Neutrophil (primary cell): ENCODE measurements at regions not wholly inside any gene's neighbourhood (a gene's known extent, or its start where the extent isn't known, plus 50 kb on each side); places are given as distances from the start of the nearest gene placed in this dataset.

Source experiments
- H3K27ac ChIP-seq: fragments of 200-600 bp; sonication (generic); 2 replicates; pipeline ENCODE4 v1.5.1; 2016; ENCODE audit warnings: mild to moderate bottlenecking, moderate library complexity
- H3K27me3 ChIP-seq: fragments of 200-600 bp; sonication (generic); 2 replicates; pipeline ENCODE4 v1.6.0; 2016; ENCODE audit warnings: mild to moderate bottlenecking
- H3K36me3 ChIP-seq: fragments of 200-600 bp; sonication (generic); 2 replicates; pipeline ENCODE4 v1.5.1; 2017
- H3K4me1 ChIP-seq, 2 experiments: fragments of 200-600 bp in 1 of 2; sonication (generic) in 1 of 2; 1 replicate in 1 of 2; 2 replicates in 1 of 2; pipeline versions ENCODE4 v1.5.1 to v1.6.1; 2013 to 2016; ENCODE audit warnings: low read depth in 1 of 2, low read length in 1 of 2, mild to moderate bottlenecking in 1 of 2, moderate library complexity in 1 of 2; ENCODE audit not compliant: control insufficient read depth in 1 of 2, insufficient read depth in 1 of 2
- H3K4me3 ChIP-seq, 2 experiments: fragments of 200-600 bp in 1 of 2; sonication (generic) in 1 of 2; 1 replicate in 1 of 2; 2 replicates in 1 of 2; pipeline ENCODE4 v1.5.1; 2013 to 2016; ENCODE audit warnings: low read depth in 1 of 2, low read length in 1 of 2, mild to moderate bottlenecking in 1 of 2, moderate library complexity in 1 of 2
- H3K9me3 ChIP-seq: fragments of 200-600 bp; sonication (generic); 2 replicates; pipeline ENCODE4 v1.5.1; 2016
- TF ChIP-seq, protein P1 (sequence below): fragments of 200-600 bp; sonication (generic); IDR thresholded peaks from 2 replicates; pipeline ENCODE4 v1.5.1; 2016; ENCODE audit warnings: antibody characterized with exemption

DNA sequence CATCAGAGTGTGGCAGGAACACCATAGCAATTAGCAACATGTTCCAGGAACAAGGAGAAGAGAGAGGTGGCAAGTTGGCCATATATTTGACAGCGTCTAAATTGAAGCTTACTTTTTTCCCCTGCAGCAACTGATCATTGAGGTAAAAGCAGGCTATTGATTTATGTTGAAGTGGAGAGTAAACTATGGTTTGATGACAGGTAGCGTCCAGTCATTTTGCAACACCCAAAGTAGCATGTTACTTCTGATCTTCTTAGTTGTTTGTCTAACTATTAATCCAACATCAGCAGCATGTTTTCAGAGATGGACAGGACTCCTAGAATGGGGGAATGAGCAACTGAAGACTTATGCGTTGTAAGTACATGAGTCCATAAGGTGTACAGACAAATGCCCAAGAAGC, 225.8 kb downstream of the ZPLD1 start:
- Histone ChIP-seq H3K4me1 (no peaks in the 10 kb centered on the region), H3K27ac (no peak overlapping the region), H3K4me3 (no peak overlapping the region), H3K9me3 (no peaks in the 10 kb centered on the region), H3K27me3 (no peaks in the 10 kb centered on the region), H3K36me3 (no peaks in the 10 kb centered on the region)
- TF ChIP-seq, protein P1, sequence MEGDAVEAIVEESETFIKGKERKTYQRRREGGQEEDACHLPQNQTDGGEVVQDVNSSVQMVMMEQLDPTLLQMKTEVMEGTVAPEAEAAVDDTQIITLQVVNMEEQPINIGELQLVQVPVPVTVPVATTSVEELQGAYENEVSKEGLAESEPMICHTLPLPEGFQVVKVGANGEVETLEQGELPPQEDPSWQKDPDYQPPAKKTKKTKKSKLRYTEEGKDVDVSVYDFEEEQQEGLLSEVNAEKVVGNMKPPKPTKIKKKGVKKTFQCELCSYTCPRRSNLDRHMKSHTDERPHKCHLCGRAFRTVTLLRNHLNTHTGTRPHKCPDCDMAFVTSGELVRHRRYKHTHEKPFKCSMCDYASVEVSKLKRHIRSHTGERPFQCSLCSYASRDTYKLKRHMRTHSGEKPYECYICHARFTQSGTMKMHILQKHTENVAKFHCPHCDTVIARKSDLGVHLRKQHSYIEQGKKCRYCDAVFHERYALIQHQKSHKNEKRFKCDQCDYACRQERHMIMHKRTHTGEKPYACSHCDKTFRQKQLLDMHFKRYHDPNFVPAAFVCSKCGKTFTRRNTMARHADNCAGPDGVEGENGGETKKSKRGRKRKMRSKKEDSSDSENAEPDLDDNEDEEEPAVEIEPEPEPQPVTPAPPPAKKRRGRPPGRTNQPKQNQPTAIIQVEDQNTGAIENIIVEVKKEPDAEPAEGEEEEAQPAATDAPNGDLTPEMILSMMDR = no peak

DNA sequence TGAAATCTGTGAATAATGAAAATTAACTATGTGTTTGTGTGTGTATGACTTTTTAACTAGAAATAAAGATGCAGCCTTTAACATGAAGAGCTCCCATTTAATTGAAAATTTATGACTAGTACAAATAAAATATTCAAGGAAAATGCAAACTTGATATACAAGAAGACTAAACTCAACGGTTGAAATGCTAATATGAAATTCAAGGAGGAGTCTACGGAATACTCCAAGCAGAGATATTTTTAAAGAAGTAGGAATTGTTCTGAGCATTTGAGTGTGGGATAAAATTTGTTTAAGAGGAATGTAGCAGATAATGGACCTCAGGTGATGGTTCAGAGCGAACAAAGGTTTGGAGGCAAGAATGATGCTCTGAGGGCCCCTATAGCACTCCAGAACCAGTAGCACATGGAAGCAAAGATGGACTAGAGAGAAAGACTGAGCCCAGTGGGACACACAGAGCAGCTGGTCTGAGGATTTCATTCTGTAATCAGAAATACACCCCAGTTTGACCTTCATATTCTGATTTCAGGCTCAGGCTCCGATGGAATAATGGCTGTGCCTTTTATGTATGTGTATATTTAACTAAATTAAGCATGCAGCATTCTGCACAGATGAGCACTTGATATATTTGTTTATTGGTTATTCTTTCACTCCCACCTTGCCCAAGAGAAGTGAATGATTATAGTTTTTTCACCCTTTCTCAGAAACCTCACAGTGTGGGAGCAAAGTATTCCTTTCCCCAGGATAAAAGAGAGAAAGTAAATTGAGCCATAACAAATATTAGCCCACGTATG, 227.1 kb downstream of the ZPLD1 start:
- Histone ChIP-seq H3K4me3 (no peak overlapping the region), H3K36me3 (no peaks in the 10 kb centered on the region), H3K4me1 (no peaks in the 10 kb centered on the region), H3K9me3 (no peaks in the 10 kb centered on the region), H3K27ac (no peak overlapping the region), H3K27me3 (no peaks in the 10 kb centered on the region)
- TF ChIP-seq, protein P1 = no peak

DNA sequence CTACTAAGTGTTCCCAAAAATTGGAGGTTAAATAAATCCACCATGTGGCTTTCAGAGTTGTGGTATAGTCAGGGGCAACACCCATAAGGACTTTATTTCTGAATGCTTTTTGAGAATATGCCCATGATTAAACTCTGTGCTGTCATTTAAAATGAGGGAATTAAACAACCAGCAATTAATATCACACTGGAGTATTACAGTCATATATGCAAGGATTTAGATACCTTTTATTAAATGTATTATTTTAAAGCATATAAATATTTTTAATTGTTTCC, 227.6 kb downstream of the ZPLD1 start:
- Histone ChIP-seq H3K27me3 (no peaks in the 10 kb centered on the region), H3K36me3 (no peaks in the 10 kb centered on the region), H3K4me3 (no peak overlapping the region), H3K27ac (no peak overlapping the region), H3K9me3 (no peaks in the 10 kb centered on the region), H3K4me1 (no peaks in the 10 kb centered on the region)
- TF ChIP-seq, protein P1 = no peak

DNA sequence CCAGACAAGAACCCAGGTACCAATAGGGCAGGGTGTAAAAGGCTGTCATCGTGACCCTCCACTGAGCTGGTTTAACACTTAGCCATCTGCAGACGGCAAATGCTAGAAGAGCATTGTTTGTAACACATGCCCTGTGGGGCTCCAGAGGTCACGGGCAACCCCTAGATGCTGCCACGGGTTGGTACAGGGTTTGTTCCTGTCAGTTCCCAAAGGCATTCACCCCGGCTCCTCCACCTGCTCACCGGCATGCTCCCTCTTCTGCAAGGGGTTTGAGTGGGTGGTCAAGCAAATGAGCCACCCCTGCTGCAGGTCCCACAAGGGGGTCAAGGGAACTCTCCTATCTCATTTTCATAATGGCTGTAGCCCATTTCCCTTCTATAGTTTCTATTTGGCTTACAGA, 229.3 kb downstream of the ZPLD1 start:
- TF ChIP-seq, protein P1 = no peak
- H3K27ac ChIP-seq = no peak overlapping the region
- H3K36me3 ChIP-seq = no peaks in the 10 kb centered on the region
- no peaks in the 10 kb centered on the region for H3K4me1 ChIP-seq
- no peaks in the 10 kb centered on the region for H3K9me3 ChIP-seq
- no peak overlapping the region for H3K4me3 ChIP-seq
- H3K27me3 ChIP-seq = no peaks in the 10 kb centered on the region

DNA sequence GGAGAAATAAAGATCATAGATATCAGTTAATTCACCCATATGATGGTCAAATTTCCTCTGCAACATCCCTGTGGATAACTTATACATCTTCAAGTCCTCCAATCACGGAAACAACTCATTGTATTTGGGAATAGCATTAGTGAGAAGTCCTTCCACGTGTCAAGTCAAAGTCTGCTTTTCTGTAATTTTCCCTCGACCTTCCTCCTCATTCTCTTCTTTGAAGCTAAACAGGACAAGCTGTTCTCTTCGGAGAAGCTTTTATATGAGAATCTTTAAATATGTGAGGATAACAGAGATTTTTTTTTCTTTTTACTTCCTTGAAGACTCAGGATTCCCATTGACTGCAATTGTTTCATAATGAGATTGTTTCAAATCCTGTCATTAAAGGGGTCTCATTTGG, 230.4 kb downstream of the ZPLD1 start:
- Histone ChIP-seq H3K4me1 (no peaks in the 10 kb centered on the region), H3K36me3 (no peaks in the 10 kb centered on the region), H3K9me3 (no peaks in the 10 kb centered on the region), H3K27ac (no peak overlapping the region), H3K27me3 (no peaks in the 10 kb centered on the region), H3K4me3 (no peak overlapping the region)
- TF ChIP-seq, protein P1 = no peak

DNA sequence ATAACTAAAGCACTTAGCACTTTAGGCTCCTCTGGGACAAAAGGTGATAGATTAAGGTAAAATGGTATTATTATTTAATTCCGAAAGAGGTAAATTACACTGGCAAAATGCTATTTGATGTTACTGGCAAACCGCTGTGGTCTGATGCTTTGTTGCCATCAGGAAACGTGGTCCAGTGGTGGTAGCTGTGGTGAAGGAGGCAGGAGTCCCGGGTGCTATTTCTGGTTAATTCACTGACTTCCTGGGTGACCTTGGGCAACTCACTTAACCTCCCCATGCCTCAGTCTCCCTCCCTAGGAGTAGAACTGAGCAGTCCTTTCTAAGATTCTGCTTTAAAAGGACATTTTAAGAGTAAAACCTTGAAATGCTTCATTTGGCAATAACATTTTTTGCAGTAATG, 233.4 kb downstream of the ZPLD1 start:
- Histone ChIP-seq H3K9me3 (no peaks in the 10 kb centered on the region), H3K27ac (no peak overlapping the region), H3K4me1 (no peaks in the 10 kb centered on the region), H3K36me3 (no peaks in the 10 kb centered on the region), H3K4me3 (no peak overlapping the region), H3K27me3 (no peaks in the 10 kb centered on the region)
- TF ChIP-seq, protein P1 = no peak
